BE2C (cell line): ENCODE measurements at regions not wholly inside any gene's neighbourhood (a gene's known extent, or its start where the extent isn't known, plus 50 kb on each side); places are given as distances from the start of the nearest gene placed in this dataset.
A peak's percentile ranks its signal among the peaks of the same experiment; 100 is the strongest.
"Not testable (repeated sequence)": the region's sequence is repeated elsewhere in the genome, so short reads cannot be mapped to it uniquely, and the experiment has no call there.

Source experiments
- DNase-seq: peaks from one replicate; pipeline ENCODE4 v3.0.0-alpha.2; 2020
- H3K27me3 ChIP-seq: fragments of 250-450 bp; sonication (Bioruptor Pico); 2 replicates; pipeline ENCODE4 v1.5.1; 2020; ENCODE audit warnings: mild to moderate bottlenecking
- H3K36me3 ChIP-seq: fragments of 250-450 bp; sonication (Bioruptor Pico); 2 replicates; pipeline ENCODE4 v1.5.1; 2020; ENCODE audit warnings: mild to moderate bottlenecking
- H3K4me1 ChIP-seq: fragments of 250-450 bp; sonication (Bioruptor Pico); 2 replicates; pipeline ENCODE4 v1.5.1; 2020
- H3K4me3 ChIP-seq: 2 replicates; pipeline ENCODE4 v1.5.1; 2011; ENCODE audit warnings: low read depth, low read length
- H3K9me3 ChIP-seq: fragments of 250-450 bp; sonication (Bioruptor Pico); 2 replicates; pipeline ENCODE4 v1.5.1; 2020
- TF ChIP-seq, protein P1 (sequence below): IDR thresholded peaks from 2 replicates; pipeline ENCODE4 v1.5.1; 2012; ENCODE audit warnings: mild to moderate bottlenecking, low read depth, low read length

DNA sequence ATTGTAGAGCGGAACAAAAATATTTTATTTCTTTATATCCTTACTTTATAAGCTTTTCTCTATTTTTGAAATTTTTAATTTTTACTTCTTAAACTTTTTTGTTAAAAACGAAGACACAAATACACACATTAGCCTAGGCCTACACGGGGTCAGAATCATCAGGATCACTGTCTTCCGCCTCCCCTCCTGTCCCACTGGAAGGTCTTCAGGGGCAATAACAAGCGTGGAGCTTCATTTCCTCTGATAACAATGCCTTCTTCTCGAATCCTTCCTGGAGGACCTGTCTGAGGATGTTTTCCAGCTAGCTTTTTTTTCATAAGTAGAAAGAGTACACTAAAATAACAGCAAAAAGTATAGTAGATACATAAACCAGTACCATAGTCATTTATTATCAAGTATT, 77.7 kb upstream of the DGKG start:
- no peak for DNase-seq
- no peaks in the 10 kb centered on the region for H3K9me3 ChIP-seq
- TF ChIP-seq, protein P1, sequence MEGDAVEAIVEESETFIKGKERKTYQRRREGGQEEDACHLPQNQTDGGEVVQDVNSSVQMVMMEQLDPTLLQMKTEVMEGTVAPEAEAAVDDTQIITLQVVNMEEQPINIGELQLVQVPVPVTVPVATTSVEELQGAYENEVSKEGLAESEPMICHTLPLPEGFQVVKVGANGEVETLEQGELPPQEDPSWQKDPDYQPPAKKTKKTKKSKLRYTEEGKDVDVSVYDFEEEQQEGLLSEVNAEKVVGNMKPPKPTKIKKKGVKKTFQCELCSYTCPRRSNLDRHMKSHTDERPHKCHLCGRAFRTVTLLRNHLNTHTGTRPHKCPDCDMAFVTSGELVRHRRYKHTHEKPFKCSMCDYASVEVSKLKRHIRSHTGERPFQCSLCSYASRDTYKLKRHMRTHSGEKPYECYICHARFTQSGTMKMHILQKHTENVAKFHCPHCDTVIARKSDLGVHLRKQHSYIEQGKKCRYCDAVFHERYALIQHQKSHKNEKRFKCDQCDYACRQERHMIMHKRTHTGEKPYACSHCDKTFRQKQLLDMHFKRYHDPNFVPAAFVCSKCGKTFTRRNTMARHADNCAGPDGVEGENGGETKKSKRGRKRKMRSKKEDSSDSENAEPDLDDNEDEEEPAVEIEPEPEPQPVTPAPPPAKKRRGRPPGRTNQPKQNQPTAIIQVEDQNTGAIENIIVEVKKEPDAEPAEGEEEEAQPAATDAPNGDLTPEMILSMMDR: no peak
- H3K36me3 ChIP-seq: no peaks in the 10 kb centered on the region
- no peak overlapping the region for H3K4me3 ChIP-seq
- no peaks in the 10 kb centered on the region for H3K27me3 ChIP-seq
- H3K4me1 ChIP-seq: peaks cover 12% of the 10 kb centered on the region

DNA sequence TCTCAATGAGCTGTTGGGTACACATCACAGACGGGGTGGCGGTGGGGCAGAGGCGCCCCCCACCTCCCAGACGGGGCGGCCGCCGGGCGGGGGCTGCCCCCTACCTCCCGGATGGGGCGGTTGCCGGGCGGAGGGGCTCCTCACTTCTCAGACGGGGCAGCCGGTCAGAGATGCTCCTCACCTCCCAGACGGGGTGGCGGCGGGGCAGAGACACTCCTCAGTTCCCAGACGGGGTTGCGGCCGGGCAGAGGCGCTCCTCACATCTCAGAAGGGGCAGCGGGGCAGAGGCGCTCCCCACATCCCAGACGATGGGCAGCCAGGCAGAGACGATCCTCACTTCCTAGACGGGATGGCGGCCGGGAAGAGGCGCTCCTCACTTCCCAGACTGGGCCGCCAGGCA, 73.3 kb upstream of the DGKG start:
- H3K9me3 ChIP-seq, H3K27me3 ChIP-seq, H3K4me1 ChIP-seq, DNase-seq, H3K4me3 ChIP-seq, H3K36me3 ChIP-seq: not testable (repeated sequence)

DNA sequence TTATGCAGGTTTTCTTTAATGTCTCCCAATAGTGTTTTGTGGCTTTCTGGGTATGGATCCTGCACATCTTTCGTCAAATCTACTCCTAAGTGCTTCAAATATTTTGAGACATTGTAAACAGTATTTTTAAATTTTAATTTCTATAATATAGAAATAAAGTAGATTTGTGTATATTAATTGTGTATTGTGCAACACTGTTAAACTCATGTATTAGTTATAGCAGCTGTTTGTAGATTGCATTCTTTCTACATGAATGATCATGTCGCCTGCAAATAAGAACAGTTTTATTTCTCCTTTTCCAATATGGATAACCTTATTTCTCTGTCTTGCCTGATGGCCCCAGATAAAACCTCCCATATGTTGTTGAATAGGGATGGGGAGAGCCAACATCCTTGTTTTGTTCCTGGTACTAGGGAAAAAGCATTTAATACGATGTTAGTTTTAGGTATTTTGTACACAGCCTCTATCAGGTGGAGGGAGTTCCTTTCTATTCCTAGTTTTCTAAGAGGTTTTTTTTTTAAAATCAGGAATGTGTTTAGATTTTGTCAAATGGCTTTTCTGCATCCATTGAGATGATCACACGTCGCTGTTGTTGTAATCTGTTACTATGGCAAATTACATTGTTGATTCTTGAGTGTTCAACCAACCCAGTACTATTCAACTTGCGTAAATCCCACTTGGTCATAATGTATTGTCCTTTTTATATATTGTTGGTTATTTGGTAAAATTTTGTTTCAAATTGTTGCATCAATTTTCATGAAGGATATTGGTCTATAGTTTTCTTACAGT, 71.1 kb upstream of the DGKG start:
- Histone ChIP-seq H3K27me3 (no peaks in the 10 kb centered on the region), H3K36me3 (no peaks in the 10 kb centered on the region), H3K4me3 (no peak overlapping the region), H3K9me3 (no peaks in the 10 kb centered on the region), H3K4me1 (peaks cover 10% of the 10 kb centered on the region)
- no peak for DNase-seq
- TF ChIP-seq, protein P1: no peak

GRCh38 chr3:186432189-186432588, 70.2 kb upstream of the DGKG start:
- TF ChIP-seq, protein P1: no peak
- H3K9me3 ChIP-seq: no peaks in the 10 kb centered on the region
- H3K4me1 ChIP-seq: peaks cover 16% of the 10 kb centered on the region
- peak; percentile 71 for DNase-seq
- H3K4me3 ChIP-seq: no peak overlapping the region
- H3K27me3 ChIP-seq: no peaks in the 10 kb centered on the region
- H3K36me3 ChIP-seq: no peaks in the 10 kb centered on the region

DNA sequence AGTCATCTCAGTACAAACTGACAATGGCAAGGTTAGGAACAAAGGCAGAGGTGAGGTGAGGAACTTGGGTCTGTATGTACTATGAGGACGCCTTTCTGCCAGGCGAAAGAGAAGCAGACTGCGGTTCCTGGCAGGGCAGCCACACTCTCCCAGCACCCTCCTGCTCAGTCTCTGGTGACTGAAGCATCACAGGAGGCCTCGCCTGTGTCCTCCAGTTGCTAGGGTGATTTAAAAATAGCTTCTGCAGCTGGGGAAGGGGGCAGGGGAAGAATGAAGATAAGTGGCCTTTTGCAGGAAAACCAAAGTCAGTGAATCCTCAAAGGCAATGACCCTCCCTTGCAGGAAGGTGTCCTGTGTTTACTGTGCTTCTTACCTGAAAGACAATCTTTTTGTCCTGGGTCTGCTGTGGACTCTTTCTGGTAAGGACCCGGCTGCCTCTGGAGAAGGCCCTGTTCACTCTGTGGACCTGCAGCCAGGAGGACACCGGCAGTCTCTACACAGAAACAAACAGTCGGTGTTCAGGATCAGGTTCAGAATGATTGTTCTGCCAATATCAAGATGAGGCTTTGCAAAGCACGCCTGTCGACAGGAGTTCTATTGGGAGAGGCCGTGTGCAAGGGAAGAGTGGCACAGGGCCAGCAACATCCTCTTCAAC, 65.7 kb upstream of the DGKG start:
- Histone ChIP-seq H3K27me3 (no peaks in the 10 kb centered on the region), H3K4me3 (no peak overlapping the region), H3K36me3 (no peaks in the 10 kb centered on the region), H3K4me1 (peaks cover 20% of the 10 kb centered on the region), H3K9me3 (no peaks in the 10 kb centered on the region; the same call in 1 of the 2 replicates)
- TF ChIP-seq, protein P1: no peak
- peak; percentile 30 for DNase-seq

GRCh38 chr3:186425788-186426730, 64.0 kb upstream of the DGKG start:
- Histone ChIP-seq H3K36me3 (no peaks in the 10 kb centered on the region), H3K9me3 (no peaks in the 10 kb centered on the region; the same call in 1 of the 2 replicates), H3K27me3 (no peaks in the 10 kb centered on the region), H3K4me3 (no peak overlapping the region), H3K4me1 (peaks cover 12% of the 10 kb centered on the region)
- TF ChIP-seq, protein P1: peak; percentile 52
- no peak for DNase-seq
